ENCODE measurements at regions not wholly inside any gene's neighbourhood (a gene's known extent, or its start where the extent isn't known, plus 50 kb on each side); places are given as distances from the start of the nearest gene placed in this dataset.

- DNase-seq (ENCODE audit: extremely low spot score): no peak
- no peak overlapping the region for H3K4me3 ChIP-seq
- H3K9me3 ChIP-seq: peaks cover 0 to 9% (median 1%) of the 10 kb centered on the region in 4 donors
- no peaks in the 10 kb centered on the region for H3K4me1 ChIP-seq
- H3K36me3 ChIP-seq: no peaks in the 10 kb centered on the region
- H3K27ac ChIP-seq (replicated peaks in 1 of 4): no peak overlapping the region
- intact Hi-C loops (cut with DNase I): no loop called here
- no peaks in the 10 kb centered on the region for H3K27me3 ChIP-seq
- TF ChIP-seq POLR2AphosphoS5 (IDR thresholded peaks at IDR 0.05) (no peak), EP300 (IDR thresholded peaks at IDR 0.05) (no peak), CTCF (IDR thresholded peaks at IDR 0.05) (no peak), POLR2A (IDR thresholded peaks at IDR 0.05; ENCODE audit: low read depth) (no peak)
Measured at GRCh38 chrX:94633237-94633636, 959.2 kb downstream of the FAM133A start.

- no peak for DNase-seq (ENCODE audit: extremely low spot score)
- H3K36me3 ChIP-seq: no peaks in the 10 kb centered on the region
- intact Hi-C loops (cut with DNase I): no loop called here
- H3K4me1 ChIP-seq: no peaks in the 10 kb centered on the region
- WGBS: 72% methylated on average over 3 of the region's 3 CpGs
- no peaks in the 10 kb centered on the region for H3K27me3 ChIP-seq
- TF ChIP-seq POLR2AphosphoS5 (IDR thresholded peaks at IDR 0.05): no peak
- TF ChIP-seq POLR2A (IDR thresholded peaks at IDR 0.05; ENCODE audit: low read depth): no peak
- TF ChIP-seq EP300 (IDR thresholded peaks at IDR 0.05): no peak
- TF ChIP-seq CTCF (IDR thresholded peaks at IDR 0.05): no peak
- H3K9me3 ChIP-seq: peaks cover 0 to 9% (median 1%) of the 10 kb centered on the region in 4 donors
- no peak overlapping the region for H3K4me3 ChIP-seq
- H3K27ac ChIP-seq (replicated peaks in 1 of 4): no peak overlapping the region
Measured at GRCh38 chrX:94635003-94635402, 961.0 kb downstream of the FAM133A start.

- 73% methylated on average over 2 of the region's 2 CpGs for WGBS
- no peak overlapping the region for H3K27ac ChIP-seq (replicated peaks in 1 of 4)
- no peaks in the 10 kb centered on the region for H3K36me3 ChIP-seq
- no peaks in the 10 kb centered on the region for H3K4me1 ChIP-seq
- peaks cover 0 to 6% (median 0%) of the 10 kb centered on the region in 4 donors for H3K27me3 ChIP-seq
- H3K4me3 ChIP-seq: no peak overlapping the region
- TF ChIP-seq POLR2AphosphoS5 (IDR thresholded peaks at IDR 0.05): no peak
- no peak for TF ChIP-seq CTCF (IDR thresholded peaks at IDR 0.05)
- no peak for TF ChIP-seq EP300 (IDR thresholded peaks at IDR 0.05)
- no peak for TF ChIP-seq POLR2A (IDR thresholded peaks at IDR 0.05; ENCODE audit: low read depth)
- DNase-seq (ENCODE audit: extremely low spot score): no peak
- no peaks in the 10 kb centered on the region for H3K9me3 ChIP-seq
- intact Hi-C loops (cut with DNase I): no loop called here
Measured at GRCh38 chrX:94645726-94646125, 971.7 kb downstream of the FAM133A start.

- TF ChIP-seq CTCF (IDR thresholded peaks at IDR 0.05) (no peak), POLR2AphosphoS5 (IDR thresholded peaks at IDR 0.05) (no peak), EP300 (IDR thresholded peaks at IDR 0.05) (no peak), POLR2A (IDR thresholded peaks at IDR 0.05; ENCODE audit: low read depth) (no peak)
- WGBS: 54% methylated on average over 1 of the region's 1 CpG
- DNase-seq (ENCODE audit: extremely low spot score): no peak
- intact Hi-C loops (cut with DNase I): no loop called here
- no peak overlapping the region for H3K4me3 ChIP-seq
- no peaks in the 10 kb centered on the region for H3K27me3 ChIP-seq
- H3K36me3 ChIP-seq: no peaks in the 10 kb centered on the region
- no peaks in the 10 kb centered on the region for H3K4me1 ChIP-seq
- no peaks in the 10 kb centered on the region for H3K9me3 ChIP-seq
- no peak overlapping the region for H3K27ac ChIP-seq (replicated peaks in 1 of 4)
Measured at GRCh38 chrX:94655180-94655579, 981.2 kb downstream of the FAM133A start.

GRCh38 chrX:94662689-94663088 lies 988.7 kb downstream of the FAM133A start:
- Histone ChIP-seq H3K27me3 (no peaks in the 10 kb centered on the region), H3K9me3 (no peaks in the 10 kb centered on the region), H3K36me3 (no peaks in the 10 kb centered on the region), H3K4me1 (no peaks in the 10 kb centered on the region), H3K27ac (replicated peaks in 1 of 4) (no peak overlapping the region), H3K4me3 (no peak overlapping the region)
- intact Hi-C loops (cut with DNase I): no loop called here
- no peak for DNase-seq (ENCODE audit: extremely low spot score)
- no peak for TF ChIP-seq EP300 (IDR thresholded peaks at IDR 0.05)
- no peak for TF ChIP-seq CTCF (IDR thresholded peaks at IDR 0.05)
- no peak for TF ChIP-seq POLR2AphosphoS5 (IDR thresholded peaks at IDR 0.05)
- no peak for TF ChIP-seq POLR2A (IDR thresholded peaks at IDR 0.05; ENCODE audit: low read depth)
